ENCODE measurements at regions not wholly inside any gene's neighbourhood (a gene's known extent, or its start where the extent isn't known, plus 50 kb on each side); places are given as distances from the start of the nearest gene placed in this dataset.

GRCh38 chr9:69980041-69980440 is 63.6 kb upstream of the MAMDC2 start:
- H3K27me3 ChIP-seq (ENCODE audit: control insufficient read depth, low read length): no peaks in the 10 kb centered on the region; the same call in 1 of the 2 replicates
- H3K79me2 ChIP-seq (ENCODE audit: control insufficient read depth, low read length): no peaks in the 10 kb centered on the region
- H3K27ac ChIP-seq (ENCODE audit: low read depth, low read length): no peak overlapping the region
- H3K9me2 ChIP-seq (replicated peaks; ENCODE audit: control insufficient read depth, low read length): no peaks in the 10 kb centered on the region
- no peaks in the 10 kb centered on the region for H3K36me3 ChIP-seq (ENCODE audit: control insufficient read depth, low read length)
- no peaks in the 10 kb centered on the region for H4K20me1 ChIP-seq (ENCODE audit: control insufficient read depth, insufficient read depth, low read depth, low read length)
- no peak for TF ChIP-seq CTCF (IDR thresholded peaks at IDR 0.05; ENCODE audit: low read depth, low read length, poor library complexity, severe bottlenecking)
- no peak for TF ChIP-seq EZH2phosphoT487 (IDR thresholded peaks at IDR 0.05; ENCODE audit: borderline replicate concordance, low read length)
- no peaks in the 10 kb centered on the region for H3K4me1 ChIP-seq (ENCODE audit: control insufficient read depth, low read length)
- no peaks in the 10 kb centered on the region for H3K9me3 ChIP-seq (ENCODE audit: control insufficient read depth, insufficient read depth, low read length)
- no peak overlapping the region for H3K4me2 ChIP-seq (ENCODE audit: low read length)
- no peak overlapping the region for H3K4me3 ChIP-seq (ENCODE audit: low read length)
- no peaks in the 10 kb centered on the region for H3F3A ChIP-seq (ENCODE audit: control insufficient read depth, insufficient read depth)

GRCh38 chr9:69980591-69980990 is 63.1 kb upstream of the MAMDC2 start:
- no peaks in the 10 kb centered on the region for H3K36me3 ChIP-seq (ENCODE audit: control insufficient read depth, low read length)
- H3K4me2 ChIP-seq (ENCODE audit: low read length): no peak overlapping the region
- H3K4me1 ChIP-seq (ENCODE audit: control insufficient read depth, low read length): no peaks in the 10 kb centered on the region
- no peaks in the 10 kb centered on the region; the same call in 1 of the 2 replicates for H3K27me3 ChIP-seq (ENCODE audit: control insufficient read depth, low read length)
- no peaks in the 10 kb centered on the region for H3K9me2 ChIP-seq (replicated peaks; ENCODE audit: control insufficient read depth, low read length)
- no peaks in the 10 kb centered on the region for H4K20me1 ChIP-seq (ENCODE audit: control insufficient read depth, insufficient read depth, low read depth, low read length)
- no peaks in the 10 kb centered on the region for H3K9me3 ChIP-seq (ENCODE audit: control insufficient read depth, insufficient read depth, low read length)
- no peaks in the 10 kb centered on the region for H3K79me2 ChIP-seq (ENCODE audit: control insufficient read depth, low read length)
- no peak overlapping the region for H3K27ac ChIP-seq (ENCODE audit: low read depth, low read length)
- no peaks in the 10 kb centered on the region for H3F3A ChIP-seq (ENCODE audit: control insufficient read depth, insufficient read depth)
- no peak overlapping the region for H3K4me3 ChIP-seq (ENCODE audit: low read length)
- TF ChIP-seq CTCF (IDR thresholded peaks at IDR 0.05; ENCODE audit: low read depth, low read length, poor library complexity, severe bottlenecking) (no peak), EZH2phosphoT487 (IDR thresholded peaks at IDR 0.05; ENCODE audit: borderline replicate concordance, low read length) (no peak)

- H3K36me3 ChIP-seq (ENCODE audit: control insufficient read depth, low read length): no peaks in the 10 kb centered on the region
- H3K4me2 ChIP-seq (ENCODE audit: low read length): no peak overlapping the region
- H4K20me1 ChIP-seq (ENCODE audit: control insufficient read depth, insufficient read depth, low read depth, low read length): no peaks in the 10 kb centered on the region
- H3K27me3 ChIP-seq (ENCODE audit: control insufficient read depth, low read length): no peaks in the 10 kb centered on the region; the same call in 1 of the 2 replicates
- no peak overlapping the region for H3K4me3 ChIP-seq (ENCODE audit: low read length)
- H3K79me2 ChIP-seq (ENCODE audit: control insufficient read depth, low read length): no peaks in the 10 kb centered on the region
- no peaks in the 10 kb centered on the region for H3K4me1 ChIP-seq (ENCODE audit: control insufficient read depth, low read length)
- no peaks in the 10 kb centered on the region for H3F3A ChIP-seq (ENCODE audit: control insufficient read depth, insufficient read depth)
- no peak overlapping the region for H3K27ac ChIP-seq (ENCODE audit: low read depth, low read length)
- H3K9me3 ChIP-seq (ENCODE audit: control insufficient read depth, insufficient read depth, low read length): no peaks in the 10 kb centered on the region
- no peak for TF ChIP-seq EZH2phosphoT487 (IDR thresholded peaks at IDR 0.05; ENCODE audit: borderline replicate concordance, low read length)
- TF ChIP-seq CTCF (IDR thresholded peaks at IDR 0.05; ENCODE audit: low read depth, low read length, poor library complexity, severe bottlenecking): no peak
- no peaks in the 10 kb centered on the region for H3K9me2 ChIP-seq (replicated peaks; ENCODE audit: control insufficient read depth, low read length)
Measured at GRCh38 chr9:69981686-69982445, 61.8 kb upstream of the MAMDC2 start.
